ENCODE measurements at regions not wholly inside any gene's neighbourhood (a gene's known extent, or its start where the extent isn't known, plus 50 kb on each side); places are given as distances from the start of the nearest gene placed in this dataset.

- Histone ChIP-seq H4K20me1 (ENCODE audit: insufficient read depth, low read length) (no peaks in the 10 kb centered on the region), H3K27me3 (ENCODE audit: control insufficient read depth in 2 of 2, insufficient read depth in 2 of 2, low read length in 2 of 2) (no peaks in the 10 kb centered on the region), H3K4me2 (replicated peaks; ENCODE audit: extremely low read depth, low read length, poor library complexity, severe bottlenecking) (no peak overlapping the region), H3K9ac (ENCODE audit: insufficient read depth, low read length, poor library complexity, severe bottlenecking) (no peak overlapping the region), H3K4me3 (replicated peaks in 1 of 3; ENCODE audit: low read depth in 2 of 3, low read length in 3 of 3) (no peak overlapping the region), H3K4me1 (ENCODE audit: control insufficient read depth in 1 of 2, insufficient read depth in 2 of 2, low read length in 2 of 2) (no peaks in the 10 kb centered on the region), H2AFZ (ENCODE audit: insufficient read depth, low read depth, low read length, poor library complexity, severe bottlenecking) (no peak overlapping the region), H3K27ac (ENCODE audit: low read depth in 1 of 2, low read length in 2 of 2) (no peak overlapping the region), H3K79me2 (ENCODE audit: insufficient read depth, low read length) (no peaks in the 10 kb centered on the region), H3K36me3 (replicated peaks in 1 of 2; ENCODE audit: control insufficient read depth in 1 of 2, insufficient read depth in 2 of 2, low read length in 2 of 2) (no peaks in the 10 kb centered on the region), H3K9me3 (replicated peaks in 1 of 2; ENCODE audit: control insufficient read depth in 1 of 2, insufficient read depth in 1 of 2, low read length in 2 of 2) (peaks cover 0 to 3% of the 10 kb centered on the region in 2 donors)
- intact Hi-C loops (cut with micrococcal nuclease): no loop called here
- Mint-ChIP-seq H3K27ac (no peak overlapping the region), H3K9me3 (peaks cover 1 to 14% (median 7%) of the 10 kb centered on the region in 7 donors), H3K27me3 (ENCODE audit: low read depth in 3 of 3) (peaks cover 13 to 28% (median 25%) of the 10 kb centered on the region in 3 donors), H3K4me1 (no peaks in the 10 kb centered on the region), H3K36me3 (no peaks in the 10 kb centered on the region), H3K4me3 (no peak overlapping the region)
- TF ChIP-seq CTCF (IDR thresholded peaks at IDR 0.05): no peak
- WGBS (ENCODE audit: insufficient coverage): no CpG with 5 or more reads among the region's 2 CpGs
- no peak for DNase-seq
These were observed 242.1 kb downstream of the BUD13 start for GRCh38 chr11:116530705-116531104.

DNA sequence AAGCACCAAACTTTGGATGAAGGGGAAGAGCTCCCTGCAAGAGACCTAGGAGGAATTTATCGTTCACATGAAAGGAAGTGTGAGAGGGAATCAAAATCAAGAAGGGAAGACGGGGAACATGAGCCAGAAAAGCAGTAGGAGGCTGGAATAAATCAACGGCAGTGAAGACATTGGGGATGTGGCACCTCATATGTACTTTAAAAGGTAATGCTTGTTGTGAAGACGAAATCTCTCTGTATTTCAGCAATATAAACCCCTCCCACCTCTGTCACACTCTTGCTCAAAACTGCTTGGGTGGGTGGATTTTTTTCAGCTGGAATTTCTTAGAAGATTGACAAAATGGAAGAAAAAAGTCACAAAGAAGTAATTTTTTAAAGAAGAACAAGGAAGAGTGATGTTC lies 243.5 kb downstream of the BUD13 start:
- no peak for DNase-seq
- Histone ChIP-seq H3K4me3 (replicated peaks in 1 of 3; ENCODE audit: low read depth in 2 of 3, low read length in 3 of 3) (no peak overlapping the region), H3K9me3 (replicated peaks in 1 of 2; ENCODE audit: control insufficient read depth in 1 of 2, insufficient read depth in 1 of 2, low read length in 2 of 2) (peaks cover 0 to 3% of the 10 kb centered on the region in 2 donors), H3K4me1 (ENCODE audit: control insufficient read depth in 1 of 2, insufficient read depth in 2 of 2, low read length in 2 of 2) (no peaks in the 10 kb centered on the region), H3K27ac (ENCODE audit: low read depth in 1 of 2, low read length in 2 of 2) (no peak overlapping the region), H4K20me1 (ENCODE audit: insufficient read depth, low read length) (no peaks in the 10 kb centered on the region), H3K36me3 (replicated peaks in 1 of 2; ENCODE audit: control insufficient read depth in 1 of 2, insufficient read depth in 2 of 2, low read length in 2 of 2) (no peaks in the 10 kb centered on the region), H3K79me2 (ENCODE audit: insufficient read depth, low read length) (no peaks in the 10 kb centered on the region), H2AFZ (ENCODE audit: insufficient read depth, low read depth, low read length, poor library complexity, severe bottlenecking) (no peak overlapping the region), H3K4me2 (replicated peaks; ENCODE audit: extremely low read depth, low read length, poor library complexity, severe bottlenecking) (no peak overlapping the region), H3K27me3 (ENCODE audit: control insufficient read depth in 2 of 2, insufficient read depth in 2 of 2, low read length in 2 of 2) (no peaks in the 10 kb centered on the region), H3K9ac (ENCODE audit: insufficient read depth, low read length, poor library complexity, severe bottlenecking) (no peak overlapping the region)
- 100% methylated on average over 1 of the region's 4 CpGs for whole genome bisulfite sequencing (ENCODE audit: insufficient coverage)
- H3K27ac Mint-ChIP-seq: no peak overlapping the region
- peaks cover 1 to 13% (median 7%) of the 10 kb centered on the region in 7 donors for H3K9me3 Mint-ChIP-seq
- peaks cover 11 to 20% (median 20%) of the 10 kb centered on the region in 3 donors for H3K27me3 Mint-ChIP-seq (ENCODE audit: low read depth in 3 of 3)
- H3K4me1 Mint-ChIP-seq: no peaks in the 10 kb centered on the region
- no peak for TF ChIP-seq CTCF (IDR thresholded peaks at IDR 0.05)
- no peak overlapping the region for H3K4me3 Mint-ChIP-seq
- intact Hi-C loops (cut with micrococcal nuclease): no loop called here
- no peaks in the 10 kb centered on the region for H3K36me3 Mint-ChIP-seq

All from CD14-positive monocyte (primary cell).